HG02852 (cell line): ENCODE measurements at regions not wholly inside any gene's neighbourhood (a gene's known extent, or its start where the extent isn't known, plus 50 kb on each side); places are given as distances from the start of the nearest gene placed in this dataset.

ENCODE experiments used
- ATAC-seq: cut with Tn5 transposase; IDR thresholded peaks from one replicate; pipeline ENCODE4 v1.9.1; 2021; ENCODE audit warnings: mild to moderate bottlenecking, moderate library complexity; ENCODE audit not compliant: unreplicated experiment

- no peak for ATAC-seq
Observed at GRCh38 chr4:84441758-84442377, 57.2 kb downstream of the NKX6-1 start.

DNA sequence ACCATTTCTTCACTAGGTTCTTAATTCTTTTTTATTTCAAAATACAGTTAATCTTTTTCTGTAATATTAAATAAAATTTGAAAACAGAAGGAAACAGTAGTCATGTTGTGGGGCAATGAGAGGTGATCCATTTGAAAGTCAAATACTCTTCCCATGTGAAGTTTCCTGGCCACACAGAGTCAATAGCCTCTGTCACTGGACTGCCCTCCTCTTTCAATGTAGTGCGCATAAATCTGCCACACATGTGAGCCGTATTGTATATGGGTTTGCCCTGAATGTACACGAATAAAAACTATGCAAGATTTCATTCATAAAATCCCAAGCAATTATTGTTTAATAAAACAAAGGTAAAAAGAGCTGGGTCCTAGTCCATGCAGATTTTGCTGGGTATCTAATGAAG lies 59.1 kb downstream of the NKX6-1 start:
- no peak for ATAC-seq

DNA sequence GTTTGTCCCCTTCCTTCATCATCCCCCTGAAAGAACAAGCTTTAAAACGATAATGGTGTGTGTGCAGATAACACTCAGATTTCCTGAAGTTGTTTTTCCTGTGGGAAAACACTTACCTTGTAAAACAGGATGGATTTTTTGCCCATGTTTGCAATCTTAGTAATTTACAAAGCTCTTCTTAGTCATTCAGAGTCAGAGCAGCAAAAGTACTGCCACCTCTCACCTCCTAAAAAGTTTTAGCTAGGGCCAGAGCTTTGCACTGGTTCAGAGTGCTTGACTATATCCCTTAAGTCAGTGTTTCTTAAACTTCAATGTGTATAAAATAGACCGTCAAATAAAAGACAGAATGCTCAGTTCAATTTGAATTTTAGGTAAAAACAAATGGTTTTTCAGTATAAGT lies 62.3 kb downstream of the NKX6-1 start:
- ATAC-seq = no peak

- ATAC-seq = no peak
Observed at GRCh38 chr4:84434344-84434743, 64.7 kb downstream of the NKX6-1 start.

DNA sequence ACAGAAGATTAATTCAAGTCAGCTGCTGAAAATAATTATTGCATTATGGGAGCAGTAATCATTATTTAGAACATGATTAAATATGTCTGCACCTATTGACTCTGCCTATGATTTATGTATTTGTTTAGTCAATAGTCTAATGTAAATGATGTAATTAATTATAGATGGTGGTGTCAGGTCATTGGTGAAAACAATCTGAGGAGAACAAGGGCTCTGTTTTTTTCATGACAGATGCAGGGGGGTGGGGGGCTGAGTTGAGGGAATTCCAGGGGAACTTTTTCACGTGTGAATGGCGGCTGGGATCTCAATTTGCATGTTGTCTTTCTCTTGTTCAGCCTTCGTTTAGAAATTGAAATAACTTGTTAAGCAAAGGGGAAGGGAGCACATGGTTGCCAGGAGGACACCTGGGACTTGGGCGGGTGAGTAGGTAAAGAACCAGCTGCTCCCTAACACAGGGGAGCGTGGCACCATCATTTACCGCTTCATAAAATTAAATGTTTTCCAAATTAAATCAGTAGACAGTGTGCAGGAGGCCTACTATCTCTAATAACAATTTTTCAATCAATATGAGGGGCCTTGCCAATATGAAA lies 65.4 kb downstream of the NKX6-1 start:
- ATAC-seq = no peak

DNA sequence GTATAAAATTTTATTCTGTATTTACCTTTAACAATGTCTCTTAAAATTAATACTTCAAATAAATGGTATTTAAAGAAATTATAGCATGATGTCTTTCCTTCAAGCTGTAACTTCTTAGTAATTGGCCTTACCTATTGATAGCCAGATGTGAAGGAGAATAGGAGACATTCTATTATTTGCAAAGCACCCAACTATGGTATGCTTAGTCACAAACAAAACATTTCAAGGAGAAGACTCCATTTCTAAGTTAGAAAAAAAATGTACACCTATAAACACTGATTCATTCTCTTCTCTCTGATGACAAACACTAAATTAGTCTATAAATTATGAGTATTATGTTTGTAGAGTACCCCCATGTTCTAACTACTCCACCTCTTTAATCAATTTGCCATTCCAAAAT lies 66.4 kb downstream of the NKX6-1 start:
- ATAC-seq = no peak

DNA sequence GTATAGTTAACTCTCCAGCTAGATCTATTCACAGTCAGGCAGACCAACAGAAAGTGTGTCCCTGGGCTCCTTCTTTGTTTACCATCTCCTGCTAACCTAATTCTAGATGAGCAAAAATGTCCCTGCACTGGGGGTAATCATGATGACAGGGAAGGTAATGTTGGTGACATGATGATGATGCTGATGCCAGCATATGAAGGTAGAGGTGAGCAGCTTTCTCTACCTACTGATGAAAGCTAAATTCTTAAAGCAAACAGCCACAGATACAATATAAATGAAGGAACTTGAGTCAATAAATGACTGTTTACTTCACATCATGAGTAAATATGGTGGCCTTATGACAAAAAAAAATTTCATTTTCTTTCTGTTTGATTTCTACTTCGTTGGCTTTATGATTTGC lies 78.5 kb downstream of the NKX6-1 start:
- no peak for ATAC-seq

GRCh38 chr4:84419201-84419600 lies 79.9 kb downstream of the NKX6-1 start:
- ATAC-seq = no peak

DNA sequence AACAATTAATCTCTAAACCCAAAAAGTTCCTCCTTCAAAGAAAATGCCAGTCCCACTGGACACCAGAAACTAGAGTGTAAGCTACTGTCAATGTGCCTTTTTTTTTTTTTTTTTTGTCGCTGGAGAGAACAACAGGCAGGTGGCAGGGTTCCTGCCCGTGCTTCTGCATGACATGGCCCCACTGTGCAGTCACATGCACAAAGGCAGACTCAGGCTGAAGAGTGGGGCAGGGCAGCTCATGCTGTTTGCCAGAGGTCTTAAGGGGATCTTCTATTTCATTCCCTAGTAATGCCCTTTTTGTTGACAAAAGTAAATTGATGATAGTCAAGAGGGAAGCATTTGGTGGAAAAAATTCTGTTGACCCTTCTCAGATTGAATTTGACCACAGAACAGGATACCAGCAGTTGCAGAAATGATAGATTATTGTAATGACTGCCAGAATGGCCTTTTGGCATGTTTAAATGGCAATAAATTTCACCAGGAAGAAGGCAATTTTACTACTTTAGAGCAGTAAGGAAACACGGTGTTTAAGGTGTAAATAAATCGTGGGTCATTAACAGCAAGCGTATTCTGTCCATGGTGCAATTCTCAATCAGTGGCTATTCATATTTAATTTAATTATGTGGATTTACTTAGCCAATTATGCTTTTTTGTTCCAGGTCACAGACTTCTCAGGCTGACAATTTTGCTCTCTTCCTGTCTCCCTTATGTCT lies 80.9 kb downstream of the NKX6-1 start:
- no peak for ATAC-seq

GRCh38 chr4:84413976-84414375 lies 85.1 kb downstream of the NKX6-1 start:
- ATAC-seq = no peak

GRCh38 chr4:84413480-84413879 lies 85.6 kb downstream of the NKX6-1 start:
- ATAC-seq = no peak

GRCh38 chr4:84412062-84412461 lies 87.0 kb downstream of the NKX6-1 start:
- no peak for ATAC-seq

GRCh38 chr4:84407554-84408407 lies 91.3 kb downstream of the NKX6-1 start:
- no peak for ATAC-seq

GRCh38 chr4:84403656-84404055 lies 95.4 kb downstream of the NKX6-1 start:
- ATAC-seq = no peak

GRCh38 chr4:84401701-84402306 lies 97.3 kb downstream of the NKX6-1 start:
- ATAC-seq = no peak

DNA sequence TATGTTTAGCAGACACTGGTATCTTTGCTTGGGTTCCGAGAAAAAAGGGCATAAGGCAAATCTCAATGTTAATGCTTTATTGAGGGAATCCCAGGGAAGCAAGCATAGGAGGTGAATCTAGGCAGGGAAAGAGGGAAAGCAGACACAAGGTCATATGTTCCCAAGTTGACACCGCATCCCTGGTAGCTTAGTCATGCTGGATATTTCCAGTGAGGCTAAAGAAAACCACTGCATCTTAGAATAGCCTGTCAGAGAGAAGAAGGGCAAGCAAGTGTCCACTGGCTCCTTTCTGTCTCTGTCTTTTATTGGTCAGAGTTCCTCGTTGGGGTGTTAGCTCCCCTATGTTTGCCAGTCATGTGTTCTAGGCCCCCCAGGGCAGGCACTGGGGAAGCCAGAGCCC lies 104.7 kb downstream of the NKX6-1 start:
- no peak for ATAC-seq

GRCh38 chr4:84392951-84393590 lies 106.0 kb downstream of the NKX6-1 start:
- no peak for ATAC-seq

DNA sequence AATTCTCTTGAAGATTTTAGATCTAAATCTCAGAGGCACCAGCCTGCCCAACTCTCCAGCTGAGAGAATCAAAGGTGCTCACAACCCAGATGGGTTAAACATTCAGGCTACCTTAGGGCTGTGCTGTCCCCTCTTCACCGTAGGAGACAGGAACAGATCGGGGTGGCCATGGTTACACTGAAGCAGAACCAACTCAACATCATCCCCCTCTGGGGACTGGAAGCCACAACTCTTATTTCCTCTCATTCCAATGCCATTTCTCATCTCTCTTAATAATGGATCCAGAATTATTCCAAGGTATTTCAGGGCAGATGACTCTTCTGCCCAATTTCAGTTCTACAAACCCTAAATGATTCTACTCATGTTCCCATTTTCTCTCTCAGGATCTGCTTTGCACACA lies 109.7 kb downstream of the NKX6-1 start:
- ATAC-seq = no peak

GRCh38 chr4:84385203-84385602 lies 113.9 kb downstream of the NKX6-1 start:
- no peak for ATAC-seq

GRCh38 chr4:84384801-84385200 lies 114.3 kb downstream of the NKX6-1 start:
- no peak for ATAC-seq

DNA sequence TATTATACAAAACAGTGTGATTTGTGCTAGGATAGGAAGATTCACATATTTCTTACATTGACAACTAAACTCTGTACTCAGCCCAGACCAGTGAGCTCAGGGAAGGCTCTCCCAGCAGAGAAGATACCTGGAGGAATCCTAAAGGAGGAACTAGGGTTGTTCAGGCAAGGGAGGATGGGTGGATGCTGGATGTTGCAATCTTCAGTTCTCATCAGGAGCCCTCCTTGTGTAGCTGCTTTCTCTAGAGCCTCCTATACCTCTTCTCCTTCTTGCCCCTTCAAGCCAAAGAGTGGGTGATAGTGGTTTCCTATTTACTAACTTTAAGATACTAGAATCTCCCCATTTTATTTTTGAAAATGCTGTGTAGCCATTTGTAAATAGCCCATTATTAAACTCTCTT lies 117.3 kb downstream of the NKX6-1 start:
- ATAC-seq = no peak
